Ishikawa (cell line): ENCODE measurements at regions not wholly inside any gene's neighbourhood (a gene's known extent, or its start where the extent isn't known, plus 50 kb on each side); places are given as distances from the start of the nearest gene placed in this dataset.

Experiments used
- EGR1 ChIP-seq: IDR thresholded peaks from 2 replicates; pipeline ENCODE4 v1.6.1; 2012
- MAX ChIP-seq: IDR thresholded peaks from 2 replicates; pipeline ENCODE4 v1.6.1; 2012
- RAD21 ChIP-seq: IDR thresholded peaks from 2 replicates; pipeline ENCODE4 v1.6.1; 2012; ENCODE audit warnings: low read depth
- REST ChIP-seq: IDR thresholded peaks from 2 replicates; pipeline ENCODE4 v1.6.1; 2012; ENCODE audit warnings: low read depth, mild to moderate bottlenecking
- TEAD4 ChIP-seq: IDR thresholded peaks from 2 replicates; pipeline ENCODE4 v1.6.1; 2012
- TF ChIP-seq, protein P1 (sequence below): IDR thresholded peaks from 2 replicates; pipeline ENCODE4 v1.6.1; 2012

GRCh38 chr10:123361832-123362231 lies 207.6 kb downstream of the BUB3 start:
- TF ChIP-seq TEAD4: no peak
- TF ChIP-seq, protein P1, sequence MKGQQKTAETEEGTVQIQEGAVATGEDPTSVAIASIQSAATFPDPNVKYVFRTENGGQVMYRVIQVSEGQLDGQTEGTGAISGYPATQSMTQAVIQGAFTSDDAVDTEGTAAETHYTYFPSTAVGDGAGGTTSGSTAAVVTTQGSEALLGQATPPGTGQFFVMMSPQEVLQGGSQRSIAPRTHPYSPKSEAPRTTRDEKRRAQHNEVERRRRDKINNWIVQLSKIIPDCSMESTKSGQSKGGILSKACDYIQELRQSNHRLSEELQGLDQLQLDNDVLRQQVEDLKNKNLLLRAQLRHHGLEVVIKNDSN: no peak
- no peak for TF ChIP-seq MAX
- TF ChIP-seq RAD21: no peak
- no peak for TF ChIP-seq REST
- TF ChIP-seq EGR1: no peak
